Mesendoderm (in vitro differentiated cells): ENCODE measurements at regions not wholly inside any gene's neighbourhood (a gene's known extent, or its start where the extent isn't known, plus 50 kb on each side); places are given as distances from the start of the nearest gene placed in this dataset.
"Not testable (repeated sequence)": the region's sequence is repeated elsewhere in the genome, so short reads cannot be mapped to it uniquely, and the experiment has no call there.

ENCODE experiments used
- DNase-seq: peaks from one replicate; pipeline ENCODE4 v3.0.0; 2013
- H2AK5ac ChIP-seq: 2 replicates; pipeline ENCODE4 v1.6.1; 2013; ENCODE audit warnings: low read length, inconsistent platforms
- H2BK120ac ChIP-seq: 2 replicates; pipeline ENCODE4 v1.6.1; 2013; ENCODE audit warnings: low read depth, mild to moderate bottlenecking, low read length, moderate library complexity, mixed read lengths
- H2BK15ac ChIP-seq: replicated peaks from 2 replicates; pipeline ENCODE4 v1.6.1; 2013; ENCODE audit warnings: low read depth, mild to moderate bottlenecking, moderate library complexity
- H2BK5ac ChIP-seq: 2 replicates; pipeline ENCODE4 v1.6.1; 2013; ENCODE audit warnings: low read length, inconsistent platforms
- H3K18ac ChIP-seq: 2 replicates; pipeline ENCODE4 v1.6.1; 2013; ENCODE audit warnings: mild to moderate bottlenecking, low read length, mixed read lengths
- H3K23ac ChIP-seq: one replicate; pipeline ENCODE4 v1.6.1; 2013; ENCODE audit warnings: low read length
- H3K27ac ChIP-seq: 2 replicates; pipeline ENCODE4 v1.5.1; 2013; ENCODE audit warnings: low read depth, mild to moderate bottlenecking, inconsistent platforms, low read length, moderate library complexity
- H3K27me3 ChIP-seq: 2 replicates; pipeline ENCODE4 v1.6.1; 2013; ENCODE audit warnings: low read length, control low read depth, mild to moderate bottlenecking, inconsistent platforms; ENCODE audit not compliant: insufficient read depth, poor library complexity
- H3K36me3 ChIP-seq: 2 replicates; pipeline ENCODE4 v1.6.1; 2013; ENCODE audit warnings: low read length, inconsistent platforms; ENCODE audit not compliant: control insufficient read depth, insufficient read depth
- H3K4ac ChIP-seq: one replicate; pipeline ENCODE4 v1.6.1; 2013; ENCODE audit warnings: low read depth, mild to moderate bottlenecking, low read length, moderate library complexity
- H3K4me1 ChIP-seq: 2 replicates; pipeline ENCODE4 v1.6.1; 2013; ENCODE audit warnings: low read depth, low read length, inconsistent platforms; ENCODE audit not compliant: control insufficient read depth
- H3K4me2 ChIP-seq: 2 replicates; pipeline ENCODE4 v1.6.1; 2013; ENCODE audit warnings: low read length
- H3K4me3 ChIP-seq: 2 replicates; pipeline ENCODE4 v1.5.1; 2013; ENCODE audit warnings: mild to moderate bottlenecking, low read length
- H3K56ac ChIP-seq: one replicate; pipeline ENCODE4 v1.6.1; 2013; ENCODE audit warnings: low read length
- H3K79me1 ChIP-seq: 2 replicates; pipeline ENCODE4 v1.6.1; 2013; ENCODE audit warnings: low read length, inconsistent platforms
- H3K79me2 ChIP-seq: 2 replicates; pipeline ENCODE4 v1.6.1; 2013; ENCODE audit warnings: mild to moderate bottlenecking, low read length; ENCODE audit not compliant: control insufficient read depth, insufficient read depth
- H3K9ac ChIP-seq: 2 replicates; pipeline ENCODE4 v1.6.1; 2013; ENCODE audit warnings: low read length, inconsistent platforms
- H4K5ac ChIP-seq: one replicate; pipeline ENCODE4 v1.6.1; 2013; ENCODE audit warnings: low read length
- H4K8ac ChIP-seq: one replicate; pipeline ENCODE4 v1.6.1; 2013; ENCODE audit warnings: low read depth, mild to moderate bottlenecking, control low read depth, low read length, moderate library complexity
- WGBS: extraction: QIAGEN DNeasy Blood & Tissue Kit; methylation state at CpG from one replicate; pipeline ENCODE4 v1.1.7; 2013; ENCODE audit warnings: low lambda C conversion rate, missing lambda C conversion rate; ENCODE audit not compliant: insufficient coverage; ENCODE audit errors: extremely low coverage; 5-methylcytosine and 5-hydroxymethylcytosine counted together

- Histone ChIP-seq H2BK5ac (no peak overlapping the region), H2AK5ac (no peak overlapping the region), H3K27me3 (no peaks in the 10 kb centered on the region), H3K56ac (no peak overlapping the region), H3K4me1 (no peaks in the 10 kb centered on the region), H4K8ac (no peak overlapping the region), H3K9ac (no peak overlapping the region), H3K36me3 (no peaks in the 10 kb centered on the region), H2BK15ac (no peak overlapping the region), H3K27ac (no peak overlapping the region), H3K4me2 (no peak overlapping the region), H3K23ac (no peak overlapping the region), H2BK120ac (no peak overlapping the region), H3K79me2 (no peaks in the 10 kb centered on the region), H3K4ac (peak overlapping the region; percentile 45), H3K79me1 (no peaks in the 10 kb centered on the region), H3K4me3 (no peak overlapping the region), H4K5ac (no peak overlapping the region), H3K18ac (no peak overlapping the region)
- WGBS: no CpG with 5 or more reads among the region's 2 CpGs
- no peak for DNase-seq
Observed at GRCh38 chr5:168142402-168142801, 149.0 kb upstream of the WWC1 start.

GRCh38 chr5:168143521-168143920 is 147.9 kb upstream of the WWC1 start:
- H3K27me3 ChIP-seq, H4K5ac ChIP-seq, H3K23ac ChIP-seq, H3K9ac ChIP-seq, H3K4me2 ChIP-seq, H2BK120ac ChIP-seq, H2BK5ac ChIP-seq, H2AK5ac ChIP-seq, H3K56ac ChIP-seq, H4K8ac ChIP-seq, H3K18ac ChIP-seq, H3K4me1 ChIP-seq, DNase-seq, H3K79me1 ChIP-seq, H3K79me2 ChIP-seq, H3K4ac ChIP-seq, H3K27ac ChIP-seq, H2BK15ac ChIP-seq, H3K4me3 ChIP-seq, H3K36me3 ChIP-seq: not testable (repeated sequence)
- WGBS: no CpG with 5 or more reads among the region's 7 CpGs

GRCh38 chr5:168147106-168147505 is 144.3 kb upstream of the WWC1 start:
- Histone ChIP-seq H3K4ac (no peak overlapping the region), H3K27ac (no peak overlapping the region), H3K79me2 (no peaks in the 10 kb centered on the region), H3K23ac (no peak overlapping the region), H3K4me1 (no peaks in the 10 kb centered on the region), H3K36me3 (no peaks in the 10 kb centered on the region), H2BK120ac (no peak overlapping the region), H3K27me3 (no peaks in the 10 kb centered on the region), H3K4me2 (no peak overlapping the region), H2BK15ac (no peak overlapping the region), H3K4me3 (no peak overlapping the region), H4K8ac (no peak overlapping the region), H3K9ac (no peak overlapping the region), H2AK5ac (no peak overlapping the region), H3K18ac (no peak overlapping the region), H3K79me1 (no peaks in the 10 kb centered on the region), H3K56ac (no peak overlapping the region), H4K5ac (no peak overlapping the region), H2BK5ac (no peak overlapping the region)
- WGBS: no CpG with 5 or more reads among the region's 8 CpGs
- DNase-seq: no peak

- Histone ChIP-seq H3K18ac (no peak overlapping the region), H3K79me1 (no peaks in the 10 kb centered on the region), H3K4me3 (no peak overlapping the region), H3K27me3 (no peaks in the 10 kb centered on the region), H3K36me3 (no peaks in the 10 kb centered on the region), H3K4me1 (no peaks in the 10 kb centered on the region), H4K8ac (no peak overlapping the region), H3K79me2 (no peaks in the 10 kb centered on the region), H4K5ac (no peak overlapping the region), H3K27ac (no peak overlapping the region), H3K9ac (no peak overlapping the region), H2BK5ac (no peak overlapping the region), H2AK5ac (no peak overlapping the region), H3K4me2 (no peak overlapping the region), H3K23ac (no peak overlapping the region), H2BK15ac (no peak overlapping the region), H3K4ac (no peak overlapping the region), H2BK120ac (no peak overlapping the region), H3K56ac (no peak overlapping the region)
- WGBS: no CpG with 5 or more reads among the region's 10 CpGs
- DNase-seq: no peak
Observed at GRCh38 chr5:168147568-168148360, 143.7 kb upstream of the WWC1 start.

- H3K4me2 ChIP-seq: no peak overlapping the region
- H3K4me3 ChIP-seq: no peak overlapping the region
- no peaks in the 10 kb centered on the region for H3K79me2 ChIP-seq
- H3K4me1 ChIP-seq: no peaks in the 10 kb centered on the region
- no peak for DNase-seq
- H3K56ac ChIP-seq: no peak overlapping the region
- no peak overlapping the region for H2BK5ac ChIP-seq
- H4K8ac ChIP-seq: no peak overlapping the region
- no peak overlapping the region for H2AK5ac ChIP-seq
- WGBS: no CpG with 5 or more reads among the region's 6 CpGs
- H3K79me1 ChIP-seq: no peaks in the 10 kb centered on the region
- no peak overlapping the region for H3K23ac ChIP-seq
- no peak overlapping the region for H3K4ac ChIP-seq
- no peaks in the 10 kb centered on the region for H3K36me3 ChIP-seq
- H3K18ac ChIP-seq: no peak overlapping the region
- no peaks in the 10 kb centered on the region for H3K27me3 ChIP-seq
- H4K5ac ChIP-seq: no peak overlapping the region
- H2BK120ac ChIP-seq: no peak overlapping the region
- H3K27ac ChIP-seq: no peak overlapping the region
- no peak overlapping the region for H2BK15ac ChIP-seq
- H3K9ac ChIP-seq: no peak overlapping the region
Observed at GRCh38 chr5:168151041-168151440, 140.4 kb upstream of the WWC1 start.

GRCh38 chr5:168152660-168153059 is 138.8 kb upstream of the WWC1 start:
- WGBS: no CpG with 5 or more reads among the region's 3 CpGs

More at GRCh38 chr5:168152660-168153059, 138.8 kb upstream of the WWC1 start:
- Histone ChIP-seq H3K27me3 (no peaks in the 10 kb centered on the region), H3K18ac (no peak overlapping the region), H2AK5ac (no peak overlapping the region), H3K4me1 (no peaks in the 10 kb centered on the region), H3K27ac (no peak overlapping the region), H2BK120ac (no peak overlapping the region), H3K79me1 (no peaks in the 10 kb centered on the region), H3K56ac (no peak overlapping the region), H3K9ac (no peak overlapping the region), H3K23ac (no peak overlapping the region), H4K5ac (no peak overlapping the region), H3K4me3 (no peak overlapping the region), H2BK15ac (no peak overlapping the region), H3K4me2 (no peak overlapping the region), H3K4ac (no peak overlapping the region), H4K8ac (no peak overlapping the region), H2BK5ac (no peak overlapping the region), H3K36me3 (no peaks in the 10 kb centered on the region), H3K79me2 (no peaks in the 10 kb centered on the region)
- DNase-seq: no peak
